OCI-LY3 (cell line): ENCODE measurements at regions not wholly inside any gene's neighbourhood (a gene's known extent, or its start where the extent isn't known, plus 50 kb on each side); places are given as distances from the start of the nearest gene placed in this dataset.

ENCODE experiments used
- CTCF ChIP-seq: fragments of 200-600, 300-600 bp; sonication (generic); IDR thresholded peaks from 2 replicates; pipeline ENCODE4 v1.5.1; 2014; ENCODE audit warnings: antibody characterized with exemption, low read length, low read depth
- EZH2phosphoT487 ChIP-seq: fragments of 200-600 bp; shearing (Covaris generic); IDR thresholded peaks from 2 replicates; pipeline ENCODE4 v1.6.1; 2018; ENCODE audit warnings: antibody characterized with exemption, mixed run types, low read depth

DNA sequence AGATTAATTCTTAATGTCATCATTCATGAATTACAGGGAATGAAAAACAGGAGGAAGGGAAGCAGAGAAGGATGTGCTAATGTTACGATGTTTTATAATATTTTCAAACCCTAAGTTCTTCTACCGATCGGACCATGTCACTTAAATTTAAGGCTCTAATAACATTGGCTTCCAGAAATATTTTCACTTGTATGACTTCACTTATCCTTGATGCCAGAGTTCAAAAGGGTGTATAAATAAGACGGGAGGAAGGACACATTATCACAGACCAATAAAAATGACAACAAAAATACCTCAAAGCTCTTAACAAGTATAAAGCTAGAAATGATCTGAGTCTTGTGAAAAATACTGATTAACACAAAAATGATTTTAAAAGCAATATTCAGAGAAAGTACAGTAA, 370.4 kb upstream of the CITED2 start:
- TF ChIP-seq CTCF (no peak), EZH2phosphoT487 (no peak)
